Activated naive CD4-positive, alpha-beta T cell treated with anti-CD3 and anti-CD28 coated beads for 36 hours (primary cell): ENCODE measurements at regions not wholly inside any gene's neighbourhood (a gene's known extent, or its start where the extent isn't known, plus 50 kb on each side); places are given as distances from the start of the nearest gene placed in this dataset.
"Not testable (repeated sequence)": the region's sequence is repeated elsewhere in the genome, so short reads cannot be mapped to it uniquely, and the experiment has no call there.

Experiments
- CTCF ChIA-PET: fragments of 350-600 bp; sonication (Branson Sonifier 250); formaldehyde crosslinking; loops from one replicate; lab custom pipeline; 2021; ENCODE audit warnings: antibody characterized with exemption; lab: Charles Lee
- DNase-seq: peaks from one replicate; pipeline ENCODE4 v3.0.0-alpha.2; 2020
- H3K27ac Mint-ChIP-seq: one replicate; pipeline ENCODE4 v1.8.0; 2021; ENCODE audit warnings: mild to moderate bottlenecking, mixed read lengths
- H3K27me3 Mint-ChIP-seq: one replicate; pipeline ENCODE4 v1.8.0; 2021; ENCODE audit warnings: low read depth, mixed read lengths
- H3K36me3 Mint-ChIP-seq: one replicate; pipeline ENCODE4 v1.8.0; 2021; ENCODE audit warnings: low read depth, mixed read lengths
- H3K4me1 Mint-ChIP-seq: one replicate; pipeline ENCODE4 v1.8.0; 2021; ENCODE audit warnings: low read depth, mixed read lengths
- H3K4me3 Mint-ChIP-seq: one replicate; pipeline ENCODE4 v1.8.0; 2021; ENCODE audit warnings: mild to moderate bottlenecking, moderate library complexity, mixed read lengths
- H3K9me3 Mint-ChIP-seq: one replicate; pipeline ENCODE4 v1.8.0; 2021; ENCODE audit warnings: mixed read lengths
- intact Hi-C: fragments of 100-400 bp; cut with micrococcal nuclease; formaldehyde crosslinking; loops from one replicate; pipeline ENCODE4 v1.15.1; 2023

- Mint-ChIP-seq H3K36me3 (no peaks in the 10 kb centered on the region), H3K4me3 (no peak overlapping the region), H3K9me3 (no peaks in the 10 kb centered on the region), H3K4me1 (no peaks in the 10 kb centered on the region), H3K27me3 (no peaks in the 10 kb centered on the region), H3K27ac (no peak overlapping the region)
- DNase-seq = no peak
- intact Hi-C loops = no loop called here
- CTCF ChIA-PET = interaction anchor here (1.0 kb wide), 1 partner anchor 172 kb away, joined by 3 read pairs; no protein-coding TSS in a partner anchor
These were observed 572.4 kb downstream of the UQCRFS1 start for GRCh38 chr19:28640506-28640905.

- no peak overlapping the region for H3K4me3 Mint-ChIP-seq
- CTCF ChIA-PET = no interaction called here
- H3K27ac Mint-ChIP-seq = no peak overlapping the region
- no peaks in the 10 kb centered on the region for H3K27me3 Mint-ChIP-seq
- intact Hi-C loops = no loop called here
- no peak for DNase-seq
- peaks cover 6% of the 10 kb centered on the region for H3K9me3 Mint-ChIP-seq
- no peaks in the 10 kb centered on the region for H3K4me1 Mint-ChIP-seq
- no peaks in the 10 kb centered on the region for H3K36me3 Mint-ChIP-seq
These were observed 574.5 kb downstream of the UQCRFS1 start for GRCh38 chr19:28638445-28638844.

GRCh38 chr19:28636706-28637105 is 576.2 kb downstream of the UQCRFS1 start:
- CTCF ChIA-PET = no interaction called here
- Mint-ChIP-seq H3K4me3 (no peak overlapping the region), H3K9me3 (peaks cover 7% of the 10 kb centered on the region), H3K4me1 (no peaks in the 10 kb centered on the region), H3K27ac (no peak overlapping the region), H3K27me3 (no peaks in the 10 kb centered on the region), H3K36me3 (no peaks in the 10 kb centered on the region)
- no peak for DNase-seq
- intact Hi-C loops = no loop called here

- DNase-seq = no peak
- intact Hi-C loops = no loop called here
- Mint-ChIP-seq H3K27me3 (no peaks in the 10 kb centered on the region), H3K4me1 (no peaks in the 10 kb centered on the region), H3K27ac (no peak overlapping the region), H3K9me3 (peaks cover 7% of the 10 kb centered on the region), H3K4me3 (no peak overlapping the region), H3K36me3 (no peaks in the 10 kb centered on the region)
- CTCF ChIA-PET = no interaction called here
These were observed 576.8 kb downstream of the UQCRFS1 start for GRCh38 chr19:28636016-28636629.

- intact Hi-C loops = loop anchor here (5.0 kb wide), 1 partner anchor 663 kb away; no protein-coding TSS in a partner anchor
- CTCF ChIA-PET = interaction anchor here (1.3 to 2.0 kb wide), 2 partner anchors 16 to 168 kb away, joined by 4 to 8 read pairs; no protein-coding TSS in a partner anchor
- no peaks in the 10 kb centered on the region for H3K36me3 Mint-ChIP-seq
- H3K4me1 Mint-ChIP-seq = no peaks in the 10 kb centered on the region
- no peak overlapping the region for H3K27ac Mint-ChIP-seq
- no peak overlapping the region for H3K4me3 Mint-ChIP-seq
- H3K27me3 Mint-ChIP-seq = no peaks in the 10 kb centered on the region
- peaks cover 10% of the 10 kb centered on the region for H3K9me3 Mint-ChIP-seq
- no peak for DNase-seq
These were observed 578.1 kb downstream of the UQCRFS1 start for GRCh38 chr19:28634837-28635236.

- Mint-ChIP-seq H3K27ac (no peak overlapping the region), H3K36me3 (no peaks in the 10 kb centered on the region), H3K4me3 (no peak overlapping the region), H3K27me3 (no peaks in the 10 kb centered on the region), H3K9me3 (peaks cover 10% of the 10 kb centered on the region), H3K4me1 (no peaks in the 10 kb centered on the region)
- no peak for DNase-seq
- intact Hi-C loops = loop anchor here (5.0 kb wide), 1 partner anchor 662 kb away; no protein-coding TSS in a partner anchor
- CTCF ChIA-PET = interaction anchor here (0.6 to 2.0 kb wide), 6 partner anchors 15 to 659 kb away, joined by 3 to 8 read pairs (median 4); no protein-coding TSS in a partner anchor
These were observed 579.0 kb downstream of the UQCRFS1 start for GRCh38 chr19:28634019-28634328.

GRCh38 chr19:28633319-28634018 is 579.5 kb downstream of the UQCRFS1 start:
- Mint-ChIP-seq H3K27me3 (no peaks in the 10 kb centered on the region), H3K27ac (no peak overlapping the region), H3K9me3 (peaks cover 10% of the 10 kb centered on the region), H3K4me3 (no peak overlapping the region), H3K4me1 (no peaks in the 10 kb centered on the region), H3K36me3 (no peaks in the 10 kb centered on the region)
- CTCF ChIA-PET = interaction anchor here (0.6 to 2.0 kb wide), 6 partner anchors 15 to 658 kb away, joined by 3 to 8 read pairs (median 4); no protein-coding TSS in a partner anchor
- DNase-seq = peak; percentile 54
- intact Hi-C loops = loop anchor here (1.0 to 5.0 kb wide), 2 partner anchors 167 to 661 kb away; no protein-coding TSS in a partner anchor

- CTCF ChIA-PET = interaction anchor here (1.7 kb wide), 1 partner anchor 164 kb away, joined by 8 read pairs; no protein-coding TSS in a partner anchor
- intact Hi-C loops = loop anchor here (1.0 to 5.0 kb wide), 2 partner anchors 166 to 660 kb away; no protein-coding TSS in a partner anchor
- H3K4me1 Mint-ChIP-seq = no peaks in the 10 kb centered on the region
- H3K9me3 Mint-ChIP-seq = peaks cover 15% of the 10 kb centered on the region
- no peaks in the 10 kb centered on the region for H3K27me3 Mint-ChIP-seq
- H3K36me3 Mint-ChIP-seq = no peaks in the 10 kb centered on the region
- DNase-seq = no peak
- no peak overlapping the region for H3K27ac Mint-ChIP-seq
- no peak overlapping the region for H3K4me3 Mint-ChIP-seq
These were observed 580.4 kb downstream of the UQCRFS1 start for GRCh38 chr19:28632371-28633080.

- H3K27me3 Mint-ChIP-seq = no peaks in the 10 kb centered on the region
- H3K4me3 Mint-ChIP-seq = no peak overlapping the region
- intact Hi-C loops = loop anchor here (5.0 kb wide), 1 partner anchor 660 kb away; no protein-coding TSS in a partner anchor
- H3K4me1 Mint-ChIP-seq = no peaks in the 10 kb centered on the region
- H3K9me3 Mint-ChIP-seq = peaks cover 16% of the 10 kb centered on the region
- DNase-seq = no peak
- no peaks in the 10 kb centered on the region for H3K36me3 Mint-ChIP-seq
- H3K27ac Mint-ChIP-seq = no peak overlapping the region
- CTCF ChIA-PET = no interaction called here
These were observed 581.0 kb downstream of the UQCRFS1 start for GRCh38 chr19:28631961-28632360.

- Mint-ChIP-seq H3K27ac (no peak overlapping the region), H3K4me1 (no peaks in the 10 kb centered on the region), H3K36me3 (no peaks in the 10 kb centered on the region), H3K27me3 (peaks cover 3% of the 10 kb centered on the region), H3K9me3 (peaks cover 15% of the 10 kb centered on the region), H3K4me3 (no peak overlapping the region)
- intact Hi-C loops = no loop called here
- CTCF ChIA-PET = no interaction called here
- DNase-seq = no peak
These were observed 585.3 kb downstream of the UQCRFS1 start for GRCh38 chr19:28627669-28628068.

- H3K27ac Mint-ChIP-seq, H3K4me3 Mint-ChIP-seq, intact Hi-C loops, CTCF ChIA-PET, H3K36me3 Mint-ChIP-seq, DNase-seq, H3K27me3 Mint-ChIP-seq, H3K4me1 Mint-ChIP-seq: not testable (repeated sequence)
- peaks cover 18% of the 10 kb centered on the region for H3K9me3 Mint-ChIP-seq
These were observed 586.5 kb downstream of the UQCRFS1 start for GRCh38 chr19:28626407-28626806.

GRCh38 chr19:28619816-28620429 is 593.0 kb downstream of the UQCRFS1 start:
- Mint-ChIP-seq H3K4me1 (no peaks in the 10 kb centered on the region), H3K4me3 (no peak overlapping the region), H3K9me3 (peaks cover 15% of the 10 kb centered on the region), H3K36me3 (peaks cover 2% of the 10 kb centered on the region), H3K27ac (no peak overlapping the region), H3K27me3 (no peaks in the 10 kb centered on the region)
- intact Hi-C loops = no loop called here
- no peak for DNase-seq
- CTCF ChIA-PET = interaction anchor here (1.2 to 2.5 kb wide), 3 partner anchors 15 to 153 kb away, joined by 3 to 8 read pairs (median 4); no protein-coding TSS in a partner anchor
